Naive thymus-derived CD8-positive, alpha-beta T cell (primary cell): ENCODE measurements at regions not wholly inside any gene's neighbourhood (a gene's known extent, or its start where the extent isn't known, plus 50 kb on each side); places are given as distances from the start of the nearest gene placed in this dataset.

Experiments
- ATAC-seq, 2 donors: fragments of 150-1000 bp; cut with Tn5 transposase in 1 of 2; sonication (Bioruptor Pico), chemical (Tn5 transposase) in 1 of 2; 1 replicate in 1 of 2; 2 replicates in 1 of 2; pipeline ENCODE4 v1.10.0; 2021; ENCODE audit warnings: mild to moderate bottlenecking in 2 of 2, moderate library complexity in 2 of 2
- POLR2A ChIA-PET: fragments of 350-600 bp; sonication (Branson Sonifier 250); formaldehyde crosslinking; loops from one replicate; lab custom pipeline; 2021; ENCODE audit warnings: antibody characterized with exemption; lab: Charles Lee
- DNase-seq, 10 donors: peaks; one replicate each; pipeline versions ENCODE4 v3.0.0 to v3.0.0-alpha.2; 2020 to 2022
- H3K27ac Mint-ChIP-seq, 10 donors: one replicate each; pipeline ENCODE4 v1.8.0; 2020 to 2022; ENCODE audit warnings: mild to moderate bottlenecking in 10 of 10, mixed read lengths in 10 of 10, moderate library complexity in 4 of 10, inconsistent platforms in 1 of 10
- H3K27me3 Mint-ChIP-seq, 5 donors: one replicate each; pipeline ENCODE4 v1.8.0; 2021 to 2022; ENCODE audit warnings: mixed read lengths in 5 of 5
- H3K36me3 Mint-ChIP-seq, 3 donors: one replicate each; pipeline ENCODE4 v1.8.0; 2020 to 2022; ENCODE audit warnings: mixed read lengths in 3 of 3, mild to moderate bottlenecking in 2 of 3, inconsistent platforms in 1 of 3
- H3K4me1 Mint-ChIP-seq, 4 donors: one replicate each; pipeline ENCODE4 v1.8.0; 2021 to 2022; ENCODE audit warnings: mixed read lengths in 4 of 4
- H3K4me3 Mint-ChIP-seq, 10 donors: one replicate each; pipeline ENCODE4 v1.8.0; 2020 to 2022; ENCODE audit warnings: mild to moderate bottlenecking in 10 of 10, mixed read lengths in 10 of 10, moderate library complexity in 6 of 10, inconsistent platforms in 1 of 10
- H3K9me3 Mint-ChIP-seq, 9 donors: one replicate each; pipeline ENCODE4 v1.8.0; 2020 to 2022; ENCODE audit warnings: mixed read lengths in 9 of 9, mild to moderate bottlenecking in 3 of 9, inconsistent platforms in 1 of 9, moderate library complexity in 1 of 9

GRCh38 chr4:123127218-123127617, 204.8 kb upstream of the NUDT6 start:
- POLR2A ChIA-PET: no interaction called here
- ATAC-seq: no peak
- H3K4me1 Mint-ChIP-seq: no peaks in the 10 kb centered on the region
- H3K9me3 Mint-ChIP-seq: no peaks in the 10 kb centered on the region
- no peaks in the 10 kb centered on the region for H3K27me3 Mint-ChIP-seq
- peaks cover under 1 to 26% (median 25%) of the 10 kb centered on the region in 3 donors for H3K36me3 Mint-ChIP-seq
- no peak overlapping the region for H3K27ac Mint-ChIP-seq
- no peak overlapping the region for H3K4me3 Mint-ChIP-seq
- DNase-seq: no peak

GRCh38 chr4:123127875-123128274, 205.5 kb upstream of the NUDT6 start:
- H3K27me3 Mint-ChIP-seq: no peaks in the 10 kb centered on the region
- no peaks in the 10 kb centered on the region for H3K9me3 Mint-ChIP-seq

GRCh38 chr4:123133397-123134050, 211.1 kb upstream of the NUDT6 start:
- Mint-ChIP-seq H3K27me3 (no peaks in the 10 kb centered on the region), H3K4me3 (no peak overlapping the region), H3K9me3 (no peaks in the 10 kb centered on the region), H3K4me1 (no peaks in the 10 kb centered on the region), H3K36me3 (peaks cover 0 to 25% (median 21%) of the 10 kb centered on the region in 3 donors), H3K27ac (no peak overlapping the region)
- ATAC-seq: no peak
- POLR2A ChIA-PET: no interaction called here
- no peak for DNase-seq

More at GRCh38 chr4:123127875-123128274, 205.5 kb upstream of the NUDT6 start:
- POLR2A ChIA-PET: no interaction called here
- DNase-seq (no peak), ATAC-seq (no peak)
- Mint-ChIP-seq H3K4me3 (no peak overlapping the region), H3K27ac (no peak overlapping the region), H3K4me1 (no peaks in the 10 kb centered on the region), H3K36me3 (peaks cover 0 to 27% (median 25%) of the 10 kb centered on the region in 3 donors)

GRCh38 chr4:123144616-123145015, 222.2 kb upstream of the NUDT6 start:
- no peaks in the 10 kb centered on the region for H3K4me1 Mint-ChIP-seq
- no peaks in the 10 kb centered on the region for H3K27me3 Mint-ChIP-seq
- peaks cover 10 to 46% (median 12%) of the 10 kb centered on the region in 3 donors for H3K36me3 Mint-ChIP-seq
- POLR2A ChIA-PET: no interaction called here
- no peak overlapping the region for H3K4me3 Mint-ChIP-seq
- ATAC-seq (no peak), DNase-seq (no peak)
- H3K9me3 Mint-ChIP-seq: peaks cover 0 to 6% (median 2%) of the 10 kb centered on the region in 9 donors
- H3K27ac Mint-ChIP-seq: no peak overlapping the region

- Mint-ChIP-seq H3K27ac (no peak overlapping the region), H3K4me1 (no peaks in the 10 kb centered on the region), H3K27me3 (no peaks in the 10 kb centered on the region), H3K4me3 (no peak overlapping the region), H3K9me3 (peaks cover 0 to 2% (median 0%) of the 10 kb centered on the region in 9 donors), H3K36me3 (peaks cover 0 to 10% (median 2%) of the 10 kb centered on the region in 3 donors)
- DNase-seq (no peak), ATAC-seq (no peak)
- POLR2A ChIA-PET: no interaction called here
These were observed 236.2 kb upstream of the NUDT6 start for GRCh38 chr4:123158576-123158975.

- ATAC-seq (no peak), DNase-seq (no peak)
- Mint-ChIP-seq H3K36me3 (peaks cover 0 to 13% (median 0%) of the 10 kb centered on the region in 3 donors), H3K27me3 (no peaks in the 10 kb centered on the region), H3K4me3 (no peak overlapping the region), H3K9me3 (peaks cover 0 to 2% (median 0%) of the 10 kb centered on the region in 9 donors), H3K4me1 (no peaks in the 10 kb centered on the region), H3K27ac (no peak overlapping the region)
- POLR2A ChIA-PET: no interaction called here
These were observed 237.1 kb upstream of the NUDT6 start for GRCh38 chr4:123159479-123159878.

- POLR2A ChIA-PET: no interaction called here
These were observed 233.7 kb upstream of the SPRY1 start for GRCh38 chr4:123162859-123163258.

GRCh38 chr4:123163501-123163900, 233.1 kb upstream of the SPRY1 start:
- no peak for ATAC-seq
- no peak for DNase-seq
- Mint-ChIP-seq H3K9me3 (no peaks in the 10 kb centered on the region), H3K27ac (no peak overlapping the region), H3K36me3 (peaks cover 0 to 3% (median 0%) of the 10 kb centered on the region in 3 donors), H3K4me3 (no peak overlapping the region), H3K4me1 (no peaks in the 10 kb centered on the region), H3K27me3 (no peaks in the 10 kb centered on the region)
- POLR2A ChIA-PET: no interaction called here

More at GRCh38 chr4:123162859-123163258, 233.7 kb upstream of the SPRY1 start:
- no peaks in the 10 kb centered on the region for H3K4me1 Mint-ChIP-seq
- no peaks in the 10 kb centered on the region for H3K27me3 Mint-ChIP-seq
- no peak overlapping the region for H3K4me3 Mint-ChIP-seq
- H3K27ac Mint-ChIP-seq: no peak overlapping the region
- DNase-seq (no peak), ATAC-seq (no peak)
- no peaks in the 10 kb centered on the region for H3K9me3 Mint-ChIP-seq
- H3K36me3 Mint-ChIP-seq: peaks cover 0 to 3% (median 0%) of the 10 kb centered on the region in 3 donors

GRCh38 chr4:123166023-123166422, 230.6 kb upstream of the SPRY1 start:
- no peak overlapping the region for H3K27ac Mint-ChIP-seq
- H3K9me3 Mint-ChIP-seq: no peaks in the 10 kb centered on the region
- ATAC-seq (no peak), DNase-seq (no peak)
- H3K4me1 Mint-ChIP-seq: no peaks in the 10 kb centered on the region
- no peak overlapping the region for H3K4me3 Mint-ChIP-seq
- peaks cover 0 to 8% (median 5%) of the 10 kb centered on the region in 3 donors for H3K36me3 Mint-ChIP-seq
- no peaks in the 10 kb centered on the region for H3K27me3 Mint-ChIP-seq
- POLR2A ChIA-PET: no interaction called here

- no peak for ATAC-seq
- no peak for DNase-seq
- Mint-ChIP-seq H3K4me3 (no peak overlapping the region), H3K36me3 (peaks cover 4 to 17% (median 5%) of the 10 kb centered on the region in 3 donors), H3K9me3 (peaks cover 0 to 4% (median 0%) of the 10 kb centered on the region in 9 donors), H3K27me3 (no peaks in the 10 kb centered on the region), H3K4me1 (no peaks in the 10 kb centered on the region), H3K27ac (no peak overlapping the region)
- POLR2A ChIA-PET: no interaction called here
These were observed 228.7 kb upstream of the SPRY1 start for GRCh38 chr4:123167931-123168330.

GRCh38 chr4:123168812-123169211, 227.8 kb upstream of the SPRY1 start:
- no peak for ATAC-seq
- H3K4me3 Mint-ChIP-seq: no peak overlapping the region

GRCh38 chr4:123170843-123171242, 225.8 kb upstream of the SPRY1 start:
- DNase-seq (no peak), ATAC-seq (no peak)
- Mint-ChIP-seq H3K36me3 (peaks cover 4 to 16% (median 7%) of the 10 kb centered on the region in 3 donors), H3K27ac (no peak overlapping the region), H3K9me3 (peaks cover 0 to 4% (median 0%) of the 10 kb centered on the region in 9 donors), H3K27me3 (no peaks in the 10 kb centered on the region), H3K4me3 (no peak overlapping the region), H3K4me1 (peaks cover 0 to 2% (median 0%) of the 10 kb centered on the region in 4 donors)
- POLR2A ChIA-PET: no interaction called here

More at GRCh38 chr4:123168812-123169211, 227.8 kb upstream of the SPRY1 start:
- Mint-ChIP-seq H3K4me1 (no peaks in the 10 kb centered on the region), H3K36me3 (peaks cover 4 to 18% (median 5%) of the 10 kb centered on the region in 3 donors), H3K27me3 (no peaks in the 10 kb centered on the region), H3K9me3 (peaks cover 0 to 4% (median 0%) of the 10 kb centered on the region in 9 donors), H3K27ac (no peak overlapping the region)
- no peak for DNase-seq
- POLR2A ChIA-PET: no interaction called here

- DNase-seq (no peak), ATAC-seq (no peak)
- H3K4me3 Mint-ChIP-seq: no peak overlapping the region
- H3K9me3 Mint-ChIP-seq: peaks cover 0 to 4% (median 0%) of the 10 kb centered on the region in 9 donors
- POLR2A ChIA-PET: no interaction called here
- no peaks in the 10 kb centered on the region for H3K27me3 Mint-ChIP-seq
- peaks cover 0 to 2% (median 0%) of the 10 kb centered on the region in 4 donors for H3K4me1 Mint-ChIP-seq
- peaks cover 9 to 12% (median 11%) of the 10 kb centered on the region in 3 donors for H3K36me3 Mint-ChIP-seq
- no peak overlapping the region for H3K27ac Mint-ChIP-seq
These were observed 220.0 kb upstream of the SPRY1 start for GRCh38 chr4:123176605-123177004.

- DNase-seq (no peak), ATAC-seq (no peak)
- H3K9me3 Mint-ChIP-seq: no peaks in the 10 kb centered on the region
- no peak overlapping the region for H3K4me3 Mint-ChIP-seq
- H3K27ac Mint-ChIP-seq: no peak overlapping the region
- H3K4me1 Mint-ChIP-seq: no peaks in the 10 kb centered on the region
- no peaks in the 10 kb centered on the region for H3K27me3 Mint-ChIP-seq
- peaks cover 5 to 12% (median 10%) of the 10 kb centered on the region in 3 donors for H3K36me3 Mint-ChIP-seq
- POLR2A ChIA-PET: no interaction called here
These were observed 214.3 kb upstream of the SPRY1 start for GRCh38 chr4:123182289-123182688.
